ENCODE measurements at regions not wholly inside any gene's neighbourhood (a gene's known extent, or its start where the extent isn't known, plus 50 kb on each side); places are given as distances from the start of the nearest gene placed in this dataset.

DNA sequence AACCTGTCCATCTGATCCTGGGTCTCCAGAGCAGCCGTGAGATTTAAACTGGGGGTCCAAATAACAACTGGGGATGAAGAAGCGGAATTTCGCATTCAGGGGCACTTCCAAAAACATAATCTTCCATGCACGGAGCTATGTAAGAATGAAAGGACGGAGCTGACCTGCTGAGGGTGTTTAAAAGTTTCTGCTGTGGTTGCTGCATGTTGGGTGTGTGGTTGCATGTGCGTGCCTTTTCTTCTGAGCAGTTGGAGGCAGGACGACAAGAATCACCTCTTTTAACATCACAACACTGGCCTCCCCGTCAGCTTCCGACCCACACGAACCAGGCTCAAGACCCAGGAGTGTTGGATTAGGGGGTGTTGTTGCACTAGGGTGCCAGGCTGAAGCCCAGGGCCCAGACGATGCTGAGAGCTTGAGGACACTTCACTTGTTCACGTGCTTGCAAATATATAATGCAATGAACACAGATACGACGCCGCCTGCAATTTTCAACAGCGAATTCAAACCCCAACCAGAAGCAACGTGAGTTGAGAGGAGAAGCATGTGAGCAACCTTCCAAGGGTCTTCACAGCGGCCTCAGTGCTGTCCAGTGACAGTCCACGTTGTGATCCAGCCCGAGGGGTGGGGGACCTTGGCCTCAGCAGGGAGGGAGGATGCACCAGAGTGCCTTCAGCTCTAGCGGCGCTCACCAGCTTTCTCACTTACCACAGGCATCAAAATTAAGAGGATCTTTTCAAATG lies 76.0 kb upstream of the SALL3 start:
- CTCF ChIA-PET = no interaction called here
- POLR2A ChIA-PET = no interaction called here
- Mint-ChIP-seq H3K36me3 (ENCODE audit: low read depth) (no peaks in the 10 kb centered on the region), H3K27ac (no peak overlapping the region), H3K9me3 (ENCODE audit: insufficient read depth) (no peaks in the 10 kb centered on the region), H3K4me3 (no peak overlapping the region), H3K27me3 (ENCODE audit: low read depth) (no peaks in the 10 kb centered on the region), H3K4me1 (ENCODE audit: low read depth) (no peaks in the 10 kb centered on the region)
- DNase-seq (no peak), ATAC-seq (no peak)

- Mint-ChIP-seq H3K4me3 (no peak overlapping the region), H3K9me3 (ENCODE audit: insufficient read depth) (no peaks in the 10 kb centered on the region), H3K27ac (no peak overlapping the region), H3K4me1 (ENCODE audit: low read depth) (no peaks in the 10 kb centered on the region), H3K27me3 (ENCODE audit: low read depth) (no peaks in the 10 kb centered on the region), H3K36me3 (ENCODE audit: low read depth) (no peaks in the 10 kb centered on the region)
- CTCF ChIA-PET = no interaction called here
- ATAC-seq (no peak), DNase-seq (no peak)
- POLR2A ChIA-PET = no interaction called here
These were observed 75.5 kb upstream of the SALL3 start for GRCh38 chr18:78904179-78904531.

- H3K4me3 Mint-ChIP-seq = no peak overlapping the region
- H3K27me3 Mint-ChIP-seq (ENCODE audit: low read depth) = no peaks in the 10 kb centered on the region
- ChIA-PET POLR2A (no interaction called here), CTCF (no interaction called here)
- DNase-seq (no peak), ATAC-seq (no peak)
- H3K4me1 Mint-ChIP-seq (ENCODE audit: low read depth) = no peaks in the 10 kb centered on the region
- H3K36me3 Mint-ChIP-seq (ENCODE audit: low read depth) = no peaks in the 10 kb centered on the region
- no peaks in the 10 kb centered on the region for H3K9me3 Mint-ChIP-seq (ENCODE audit: insufficient read depth)
- H3K27ac Mint-ChIP-seq = no peak overlapping the region
These were observed 74.3 kb upstream of the SALL3 start for GRCh38 chr18:78905334-78905733.

- H3K36me3 Mint-ChIP-seq (ENCODE audit: low read depth) = no peaks in the 10 kb centered on the region
- no peaks in the 10 kb centered on the region for H3K9me3 Mint-ChIP-seq (ENCODE audit: insufficient read depth)
- ChIA-PET POLR2A (no interaction called here), CTCF (no interaction called here)
- no peak overlapping the region for H3K27ac Mint-ChIP-seq
- no peak for ATAC-seq
- no peaks in the 10 kb centered on the region for H3K27me3 Mint-ChIP-seq (ENCODE audit: low read depth)
- no peaks in the 10 kb centered on the region for H3K4me1 Mint-ChIP-seq (ENCODE audit: low read depth)
- DNase-seq = no peak
- H3K4me3 Mint-ChIP-seq = no peak overlapping the region
These were observed 73.6 kb upstream of the SALL3 start for GRCh38 chr18:78906066-78906465.

GRCh38 chr18:78908462-78909260 lies 71.0 kb upstream of the SALL3 start:
- H3K27ac Mint-ChIP-seq = no peak overlapping the region
- ATAC-seq = no peak
- no peak for DNase-seq
- ChIA-PET POLR2A (no interaction called here), CTCF (no interaction called here)
- no peaks in the 10 kb centered on the region for H3K9me3 Mint-ChIP-seq (ENCODE audit: insufficient read depth)
- no peaks in the 10 kb centered on the region for H3K4me1 Mint-ChIP-seq (ENCODE audit: low read depth)
- H3K27me3 Mint-ChIP-seq (ENCODE audit: low read depth) = no peaks in the 10 kb centered on the region
- no peaks in the 10 kb centered on the region for H3K36me3 Mint-ChIP-seq (ENCODE audit: low read depth)
- H3K4me3 Mint-ChIP-seq = no peak overlapping the region

GRCh38 chr18:78911751-78912283 lies 67.8 kb upstream of the SALL3 start:
- H3K27ac Mint-ChIP-seq = no peak overlapping the region
- no peaks in the 10 kb centered on the region for H3K4me1 Mint-ChIP-seq (ENCODE audit: low read depth)
- H3K4me3 Mint-ChIP-seq = no peak overlapping the region
- ATAC-seq = no peak
- no peaks in the 10 kb centered on the region for H3K36me3 Mint-ChIP-seq (ENCODE audit: low read depth)
- DNase-seq = no peak
- peaks cover 3% of the 10 kb centered on the region for H3K9me3 Mint-ChIP-seq (ENCODE audit: insufficient read depth)
- no peaks in the 10 kb centered on the region for H3K27me3 Mint-ChIP-seq (ENCODE audit: low read depth)
- ChIA-PET CTCF (no interaction called here), POLR2A (interaction anchor here (0.9 kb wide), 1 partner anchor 24 kb away, joined by 3 read pairs; no protein-coding TSS in a partner anchor)

- Mint-ChIP-seq H3K27me3 (ENCODE audit: low read depth) (no peaks in the 10 kb centered on the region), H3K9me3 (ENCODE audit: insufficient read depth) (peaks cover 3% of the 10 kb centered on the region), H3K27ac (no peak overlapping the region), H3K36me3 (ENCODE audit: low read depth) (no peaks in the 10 kb centered on the region), H3K4me3 (no peak overlapping the region), H3K4me1 (ENCODE audit: low read depth) (no peaks in the 10 kb centered on the region)
- ChIA-PET CTCF (no interaction called here), POLR2A (no interaction called here)
- ATAC-seq (no peak), DNase-seq (no peak)
These were observed 67.3 kb upstream of the SALL3 start for GRCh38 chr18:78912336-78912735.

DNA sequence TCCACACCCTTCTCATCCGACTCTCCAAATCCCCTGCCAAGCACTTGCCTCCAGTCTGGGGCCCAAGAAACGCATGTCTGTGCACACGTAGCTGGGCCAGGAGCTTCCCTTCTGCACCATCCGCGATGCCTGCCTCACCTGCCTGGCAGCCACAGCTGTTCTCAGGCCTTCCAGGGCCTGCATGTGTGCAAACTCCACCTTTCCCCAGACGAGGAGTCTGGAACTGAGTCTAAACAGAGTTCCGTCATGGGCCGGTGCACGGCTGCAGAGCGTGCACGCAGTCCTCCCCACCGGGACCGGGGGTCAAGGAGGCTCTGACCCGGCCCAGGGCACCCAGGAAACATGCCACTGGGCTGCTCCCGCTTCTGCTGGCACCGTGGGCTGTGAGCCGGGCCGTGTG lies 66.8 kb upstream of the SALL3 start:
- H3K4me1 Mint-ChIP-seq (ENCODE audit: low read depth) = no peaks in the 10 kb centered on the region
- ChIA-PET POLR2A (no interaction called here), CTCF (no interaction called here)
- no peaks in the 10 kb centered on the region for H3K36me3 Mint-ChIP-seq (ENCODE audit: low read depth)
- H3K27ac Mint-ChIP-seq = no peak overlapping the region
- H3K4me3 Mint-ChIP-seq = no peak overlapping the region
- H3K9me3 Mint-ChIP-seq (ENCODE audit: insufficient read depth) = peaks cover 3% of the 10 kb centered on the region
- no peaks in the 10 kb centered on the region for H3K27me3 Mint-ChIP-seq (ENCODE audit: low read depth)
- DNase-seq (no peak), ATAC-seq (no peak)

GRCh38 chr18:78913395-78913794 lies 66.2 kb upstream of the SALL3 start:
- H3K9me3 Mint-ChIP-seq (ENCODE audit: insufficient read depth) = peaks cover 3% of the 10 kb centered on the region
- no peaks in the 10 kb centered on the region for H3K27me3 Mint-ChIP-seq (ENCODE audit: low read depth)
- ChIA-PET POLR2A (no interaction called here), CTCF (no interaction called here)
- ATAC-seq (no peak), DNase-seq (no peak)
- no peak overlapping the region for H3K27ac Mint-ChIP-seq
- no peak overlapping the region for H3K4me3 Mint-ChIP-seq
- H3K36me3 Mint-ChIP-seq (ENCODE audit: low read depth) = no peaks in the 10 kb centered on the region
- no peaks in the 10 kb centered on the region for H3K4me1 Mint-ChIP-seq (ENCODE audit: low read depth)

GRCh38 chr18:78913830-78914231 lies 65.8 kb upstream of the SALL3 start:
- no peaks in the 10 kb centered on the region for H3K27me3 Mint-ChIP-seq (ENCODE audit: low read depth)
- ATAC-seq (no peak), DNase-seq (no peak)
- no peaks in the 10 kb centered on the region for H3K4me1 Mint-ChIP-seq (ENCODE audit: low read depth)
- H3K4me3 Mint-ChIP-seq = no peak overlapping the region
- no peaks in the 10 kb centered on the region for H3K36me3 Mint-ChIP-seq (ENCODE audit: low read depth)
- ChIA-PET POLR2A (no interaction called here), CTCF (no interaction called here)
- H3K9me3 Mint-ChIP-seq (ENCODE audit: insufficient read depth) = peaks cover 3% of the 10 kb centered on the region
- H3K27ac Mint-ChIP-seq = no peak overlapping the region

GRCh38 chr18:78914249-78914935 lies 65.2 kb upstream of the SALL3 start:
- H3K27ac Mint-ChIP-seq = no peak overlapping the region
- POLR2A ChIA-PET = no interaction called here
- ATAC-seq (no peak), DNase-seq (no peak)
- H3K9me3 Mint-ChIP-seq (ENCODE audit: insufficient read depth) = peaks cover 3% of the 10 kb centered on the region
- H3K4me3 Mint-ChIP-seq = no peak overlapping the region
- no peaks in the 10 kb centered on the region for H3K4me1 Mint-ChIP-seq (ENCODE audit: low read depth)
- CTCF ChIA-PET = no interaction called here
- no peaks in the 10 kb centered on the region for H3K27me3 Mint-ChIP-seq (ENCODE audit: low read depth)
- no peaks in the 10 kb centered on the region for H3K36me3 Mint-ChIP-seq (ENCODE audit: low read depth)

DNA sequence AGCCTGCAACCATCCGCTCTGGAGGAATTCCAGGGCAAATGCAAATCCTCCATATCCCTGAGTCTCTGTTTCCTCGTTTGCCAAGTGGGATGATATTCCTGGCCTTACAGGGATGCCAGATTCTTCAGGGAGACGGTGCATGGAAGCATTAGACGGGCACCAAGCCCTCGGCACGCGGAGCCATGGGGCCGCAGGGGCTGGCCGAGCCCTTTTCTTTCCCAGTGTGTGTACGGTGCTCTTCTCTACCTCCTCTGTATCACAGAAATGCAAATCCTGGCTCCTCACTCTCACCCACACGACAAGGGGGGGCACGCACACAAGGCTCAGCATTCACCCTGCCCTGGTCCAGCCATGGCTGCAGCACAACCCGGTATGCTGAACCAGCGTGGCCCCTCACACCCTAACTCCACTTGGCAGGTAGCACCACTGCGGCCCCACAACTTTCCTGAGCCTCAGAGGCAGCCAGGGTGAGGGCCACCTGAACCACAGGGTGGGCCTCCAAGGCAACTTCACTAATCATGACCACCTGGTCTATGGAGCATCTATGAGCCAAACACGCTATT lies 64.1 kb upstream of the SALL3 start:
- H3K9me3 Mint-ChIP-seq (ENCODE audit: insufficient read depth) = peaks cover 3% of the 10 kb centered on the region
- no peak for DNase-seq
- ChIA-PET POLR2A (no interaction called here), CTCF (no interaction called here)
- no peaks in the 10 kb centered on the region for H3K4me1 Mint-ChIP-seq (ENCODE audit: low read depth)
- no peaks in the 10 kb centered on the region for H3K27me3 Mint-ChIP-seq (ENCODE audit: low read depth)
- no peak overlapping the region for H3K4me3 Mint-ChIP-seq
- H3K27ac Mint-ChIP-seq = no peak overlapping the region
- no peaks in the 10 kb centered on the region for H3K36me3 Mint-ChIP-seq (ENCODE audit: low read depth)
- no peak for ATAC-seq

Measured in activated CD8-positive, alpha-beta T cell treated with anti-CD3 and anti-CD28 coated beads, Interleukin-2, amount 10 ng/mL, durations not matched to agents 7 days and 5 days (primary cell).